PC-9 (cell line): ENCODE measurements at regions not wholly inside any gene's neighbourhood (a gene's known extent, or its start where the extent isn't known, plus 50 kb on each side); places are given as distances from the start of the nearest gene placed in this dataset.

Source experiments
- BruUV-seq: library from RNA; stranded (reverse); fragments of 400-500 nt; replicated peaks from 2 replicates; lab custom pipeline; 2021; lab: Mats Ljungman, UMichigan
- CTCF ChIA-PET: fragments of 300-600 bp; sonication (Branson Sonifier 250); formaldehyde crosslinking; loops from one replicate; lab custom pipeline; 2022; ENCODE audit warnings: antibody characterized with exemption; lab: Charles Lee
- POLR2A ChIA-PET: fragments of 300-600 bp; sonication (Branson Sonifier 250); formaldehyde crosslinking; loops from one replicate; lab custom pipeline; 2022; ENCODE audit warnings: antibody characterized with exemption; ENCODE audit not compliant: unreplicated experiment; lab: Charles Lee
- DNase-seq, 2 experiments: peaks; one replicate each; pipeline versions ENCODE4 v3.0.0 to v3.0.0-alpha.2; 2015 to 2022; ENCODE audit warnings: mixed read lengths in 1 of 2
- H2AFZ ChIP-seq: fragments of 200-600 bp; sonication (generic); 2 replicates; pipeline ENCODE4 v1.8.1; 2017; ENCODE audit warnings: antibody characterized with exemption
- H3F3A ChIP-seq: fragments of 200-600 bp; sonication (generic); 2 replicates; pipeline ENCODE4 v1.8.1; 2017; ENCODE audit warnings: antibody characterized with exemption, mild to moderate bottlenecking, low read depth; ENCODE audit not compliant: insufficient read depth
- H3K27ac ChIP-seq: fragments of 200-600 bp; sonication (generic); 2 replicates; pipeline ENCODE4 v1.6.1; 2016; ENCODE audit warnings: mixed run types
- H3K27me3 ChIP-seq: fragments of 200-600 bp; sonication (generic); 2 replicates; pipeline ENCODE4 v1.6.1; 2016; ENCODE audit warnings: low read depth, mixed run types; ENCODE audit not compliant: insufficient read depth
- H3K36me3 ChIP-seq: fragments of 200-600 bp; sonication (generic); 2 replicates; pipeline ENCODE4 v1.6.1; 2016; ENCODE audit warnings: low read depth, mixed run types
- H3K4me1 ChIP-seq: fragments of 200-600 bp; sonication (generic); replicated peaks from 2 replicates; pipeline ENCODE4 v1.6.1; 2016; ENCODE audit warnings: mixed run types; ENCODE audit not compliant: insufficient read depth
- H3K4me2 ChIP-seq: fragments of 200-600 bp; sonication (generic); 2 replicates; pipeline ENCODE4 v1.6.1; 2017; ENCODE audit warnings: mixed run types
- H3K4me3 ChIP-seq: fragments of 200-600 bp; sonication (generic); 2 replicates; pipeline ENCODE4 v1.6.1; 2016; ENCODE audit warnings: mixed run types
- H3K79me2 ChIP-seq: fragments of 200-600 bp; sonication (generic); 2 replicates; pipeline ENCODE4 v1.6.1; 2017; ENCODE audit warnings: low read depth, mixed run types
- H3K9me2 ChIP-seq: fragments of 200-600 bp; sonication (generic); 2 replicates; pipeline ENCODE4 v1.8.1; 2017; ENCODE audit warnings: mild to moderate bottlenecking; ENCODE audit not compliant: insufficient read depth
- H3K9me3 ChIP-seq: fragments of 200-600 bp; sonication (generic); 2 replicates; pipeline ENCODE4 v1.8.1; 2016; ENCODE audit warnings: low read depth; ENCODE audit not compliant: insufficient read depth
- H4K20me1 ChIP-seq: fragments of 200-600 bp; sonication (generic); 2 replicates; pipeline ENCODE4 v1.8.1; 2017; ENCODE audit not compliant: insufficient read depth
- EZH2 ChIP-seq: fragments of 200-600 bp; sonication (generic); IDR thresholded peaks from 2 replicates; pipeline ENCODE4 v1.8.0; 2017; ENCODE audit warnings: antibody characterized with exemption, low read depth
- intact Hi-C: fragments of 100-400 bp; cut with micrococcal nuclease; formaldehyde crosslinking; loops from one replicate; pipeline ENCODE4 v1.10.0; 2022; ENCODE audit not compliant: unreplicated experiment
- TF ChIP-seq, protein P1 (sequence below): fragments of 200-600 bp; sonication (generic); conservative IDR thresholded peaks from 2 replicates; pipeline ENCODE4 v1.6.1; 2017; ENCODE audit warnings: mixed run types, antibody characterized with exemption, mild to moderate bottlenecking, moderate library complexity

- Histone ChIP-seq H3K4me1 (peaks cover 52% of the 10 kb centered on the region), H3K4me3 (peak overlapping the region; percentile 51; the same call in 1 of the 2 replicates), H3K9me3 (peaks cover 10% of the 10 kb centered on the region; the same call in 1 of the 2 replicates), H3K36me3 (no peaks in the 10 kb centered on the region), H3K27me3 (no peaks in the 10 kb centered on the region), H3K79me2 (no peaks in the 10 kb centered on the region), H3F3A (peaks cover 42% of the 10 kb centered on the region), H3K4me2 (peak overlapping the region; percentile 78), H2AFZ (peak overlapping the region; percentile 72), H3K9me2 (peaks cover 3% of the 10 kb centered on the region; the same call in 1 of the 2 replicates), H4K20me1 (no peaks in the 10 kb centered on the region), H3K27ac (peak overlapping the region; percentile 90)
- TF ChIP-seq EZH2: no peak
- TF ChIP-seq, protein P1, sequence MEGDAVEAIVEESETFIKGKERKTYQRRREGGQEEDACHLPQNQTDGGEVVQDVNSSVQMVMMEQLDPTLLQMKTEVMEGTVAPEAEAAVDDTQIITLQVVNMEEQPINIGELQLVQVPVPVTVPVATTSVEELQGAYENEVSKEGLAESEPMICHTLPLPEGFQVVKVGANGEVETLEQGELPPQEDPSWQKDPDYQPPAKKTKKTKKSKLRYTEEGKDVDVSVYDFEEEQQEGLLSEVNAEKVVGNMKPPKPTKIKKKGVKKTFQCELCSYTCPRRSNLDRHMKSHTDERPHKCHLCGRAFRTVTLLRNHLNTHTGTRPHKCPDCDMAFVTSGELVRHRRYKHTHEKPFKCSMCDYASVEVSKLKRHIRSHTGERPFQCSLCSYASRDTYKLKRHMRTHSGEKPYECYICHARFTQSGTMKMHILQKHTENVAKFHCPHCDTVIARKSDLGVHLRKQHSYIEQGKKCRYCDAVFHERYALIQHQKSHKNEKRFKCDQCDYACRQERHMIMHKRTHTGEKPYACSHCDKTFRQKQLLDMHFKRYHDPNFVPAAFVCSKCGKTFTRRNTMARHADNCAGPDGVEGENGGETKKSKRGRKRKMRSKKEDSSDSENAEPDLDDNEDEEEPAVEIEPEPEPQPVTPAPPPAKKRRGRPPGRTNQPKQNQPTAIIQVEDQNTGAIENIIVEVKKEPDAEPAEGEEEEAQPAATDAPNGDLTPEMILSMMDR: no peak
- CTCF ChIA-PET: no interaction called here
- intact Hi-C loops: loop anchor here (1.0 to 2.0 kb wide), 2 partner anchors 34 to 64 kb away; partner anchors contain the start of gene ZNF516
- TSS peak; percentile 74 for BruUV-seq
- peak; percentile 78 to 95 for DNase-seq
- POLR2A ChIA-PET: no interaction called here
These were observed 64.0 kb upstream of the ZNF516 start for GRCh38 chr18:76558881-76559667.

DNA sequence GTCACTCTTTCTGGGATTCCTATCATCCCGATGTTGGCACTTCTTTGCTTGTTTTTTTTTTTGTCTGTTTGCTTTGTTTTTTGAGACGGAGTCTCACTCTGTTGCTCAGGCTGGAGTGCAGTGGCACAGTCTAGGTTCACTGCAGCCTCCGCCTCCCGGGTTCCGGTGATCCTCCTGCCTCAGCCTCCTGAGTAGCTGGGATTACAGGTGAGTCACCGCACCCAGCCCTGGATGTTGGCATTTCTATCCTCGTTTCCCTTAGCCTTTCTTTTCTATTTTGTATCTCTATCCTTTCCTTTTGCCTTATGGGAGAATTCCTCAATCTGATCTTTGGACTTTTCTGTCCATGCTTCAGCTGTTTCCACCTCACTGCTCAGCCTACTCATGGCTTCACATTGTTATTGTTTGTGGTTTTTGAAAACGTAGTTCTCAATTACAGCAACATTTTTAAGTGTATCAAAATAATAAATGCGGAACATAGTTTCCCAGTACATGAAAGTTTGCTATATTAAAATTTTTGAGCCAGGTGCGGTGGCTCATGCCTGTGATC, 62.1 kb upstream of the ZNF516 start:
- DNase-seq: no peak
- peaks cover 45% of the 10 kb centered on the region for H3K4me1 ChIP-seq
- TF ChIP-seq, protein P1: no peak
- TF ChIP-seq EZH2: no peak
- H2AFZ ChIP-seq: no peak overlapping the region
- no peak overlapping the region for H3K27ac ChIP-seq
- H3K36me3 ChIP-seq: no peaks in the 10 kb centered on the region
- ChIA-PET POLR2A (no interaction called here), CTCF (no interaction called here)
- peaks cover 31% of the 10 kb centered on the region for H3F3A ChIP-seq
- BruUV-seq: no TSS peak
- H4K20me1 ChIP-seq: no peaks in the 10 kb centered on the region
- H3K4me2 ChIP-seq: no peak overlapping the region
- peaks cover 3% of the 10 kb centered on the region; the same call in 1 of the 2 replicates for H3K9me2 ChIP-seq
- H3K9me3 ChIP-seq: no peaks in the 10 kb centered on the region
- no peaks in the 10 kb centered on the region for H3K27me3 ChIP-seq
- no peak overlapping the region for H3K4me3 ChIP-seq
- intact Hi-C loops: no loop called here
- H3K79me2 ChIP-seq: no peaks in the 10 kb centered on the region

DNA sequence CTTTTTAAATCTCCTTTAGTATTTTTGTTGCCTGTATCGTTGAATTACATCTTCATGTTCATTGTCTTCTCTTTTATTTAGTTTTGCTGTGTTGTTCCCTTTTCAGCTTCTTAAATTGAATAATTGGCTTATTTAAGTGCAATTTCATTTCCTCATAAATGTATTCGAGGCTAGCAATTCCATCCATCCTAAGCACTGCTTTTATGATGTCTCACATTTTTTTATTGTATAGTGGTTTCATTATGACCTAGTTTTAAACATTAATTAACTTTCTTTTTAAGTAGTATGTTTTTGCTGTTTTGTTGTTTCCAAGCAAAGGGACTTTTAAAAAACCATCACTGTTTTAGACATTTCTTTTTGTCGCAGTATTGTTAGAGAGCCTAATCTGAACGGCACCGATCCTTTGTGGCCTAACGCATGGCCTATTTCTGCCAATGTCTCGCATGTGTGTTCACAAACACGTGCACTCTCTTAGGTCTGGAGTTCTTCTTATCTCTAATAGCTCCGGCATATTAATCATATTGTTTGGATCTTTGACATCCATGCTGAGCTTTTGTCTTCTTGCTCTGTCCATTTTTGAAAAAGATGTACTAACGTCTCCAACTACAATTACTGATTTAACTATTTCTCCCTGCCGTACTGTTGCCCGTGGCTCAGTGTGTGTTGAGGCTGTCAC, 59.6 kb upstream of the ZNF516 start:
- intact Hi-C loops: no loop called here
- no peaks in the 10 kb centered on the region for H4K20me1 ChIP-seq
- H3K27ac ChIP-seq: peak overlapping the region; percentile 19; the same call in 1 of the 2 replicates
- H3F3A ChIP-seq: peaks cover 24% of the 10 kb centered on the region
- H3K27me3 ChIP-seq: no peaks in the 10 kb centered on the region
- H3K4me2 ChIP-seq: peak overlapping the region; percentile 50
- no peak for DNase-seq
- no peak overlapping the region for H3K4me3 ChIP-seq
- H3K79me2 ChIP-seq: no peaks in the 10 kb centered on the region
- H3K36me3 ChIP-seq: no peaks in the 10 kb centered on the region
- CTCF ChIA-PET: no interaction called here
- POLR2A ChIA-PET: no interaction called here
- peaks cover 39% of the 10 kb centered on the region for H3K4me1 ChIP-seq
- peaks cover 3% of the 10 kb centered on the region; the same call in 1 of the 2 replicates for H3K9me2 ChIP-seq
- no peaks in the 10 kb centered on the region for H3K9me3 ChIP-seq
- BruUV-seq: no TSS peak
- no peak overlapping the region for H2AFZ ChIP-seq
- TF ChIP-seq EZH2: no peak
- TF ChIP-seq, protein P1: no peak
